H9 (cell line): ENCODE measurements at regions not wholly inside any gene's neighbourhood (a gene's known extent, or its start where the extent isn't known, plus 50 kb on each side); places are given as distances from the start of the nearest gene placed in this dataset.
"Not testable (repeated sequence)": the region's sequence is repeated elsewhere in the genome, so short reads cannot be mapped to it uniquely, and the experiment has no call there.

Source experiments
- DNase-seq: peaks from one replicate; pipeline ENCODE4 v3.0.0-alpha.2; 2017
- H2AFZ ChIP-seq: one replicate; pipeline ENCODE4 v1.6.1; 2013; ENCODE audit warnings: mild to moderate bottlenecking, low read length, control low read depth, moderate library complexity
- H2AK5ac ChIP-seq: 2 replicates; pipeline ENCODE4 v1.6.1; 2013; ENCODE audit warnings: low read length, control low read depth, mixed read lengths; ENCODE audit not compliant: insufficient read length
- H2BK120ac ChIP-seq: one replicate; pipeline ENCODE4 v1.6.1; 2013; ENCODE audit warnings: low read depth, mild to moderate bottlenecking, low read length, control low read depth, inconsistent platforms; ENCODE audit not compliant: poor library complexity, severe bottlenecking
- H2BK12ac ChIP-seq: 2 replicates; pipeline ENCODE4 v1.6.1; 2013; ENCODE audit warnings: low read length, control low read depth, mixed read lengths, low read depth; ENCODE audit not compliant: insufficient read length
- H2BK15ac ChIP-seq: 2 replicates; pipeline ENCODE4 v1.6.1; 2013; ENCODE audit warnings: low read depth, low read length, control low read depth
- H2BK20ac ChIP-seq: one replicate; pipeline ENCODE4 v1.6.1; 2013; ENCODE audit warnings: low read depth, mild to moderate bottlenecking, low read length, control low read depth, inconsistent platforms; ENCODE audit not compliant: poor library complexity, severe bottlenecking
- H2BK5ac ChIP-seq: 2 replicates; pipeline ENCODE4 v1.6.1; 2013; ENCODE audit warnings: low read length, control low read depth, mixed read lengths; ENCODE audit not compliant: insufficient read length
- H3K14ac ChIP-seq: 2 replicates; pipeline ENCODE4 v1.6.1; 2013; ENCODE audit warnings: low read length, control low read depth; ENCODE audit not compliant: insufficient read depth
- H3K18ac ChIP-seq: 2 replicates; pipeline ENCODE4 v1.6.1; 2013; ENCODE audit warnings: low read depth, mild to moderate bottlenecking, mixed read lengths, low read length, control low read depth; ENCODE audit not compliant: insufficient read length
- H3K23ac ChIP-seq: 2 replicates; pipeline ENCODE4 v1.6.1; 2013; ENCODE audit warnings: low read length, control low read depth, mixed read lengths, low read depth; ENCODE audit not compliant: insufficient read length
- H3K23me2 ChIP-seq: 2 replicates; pipeline ENCODE4 v1.6.1; 2013; ENCODE audit warnings: low read depth, mild to moderate bottlenecking, mixed read lengths, low read length, control low read depth; ENCODE audit not compliant: insufficient read length, poor library complexity, severe bottlenecking
- H3K27ac ChIP-seq: 2 replicates; pipeline ENCODE4 v1.5.1; 2013; ENCODE audit warnings: low read length, control low read depth, mixed read lengths, low read depth; ENCODE audit not compliant: insufficient read length
- H3K27me3 ChIP-seq: 2 replicates; pipeline ENCODE4 v1.6.1; 2013; ENCODE audit warnings: low read length, control low read depth, inconsistent platforms; ENCODE audit not compliant: insufficient read depth
- H3K4ac ChIP-seq: 2 replicates; pipeline ENCODE4 v1.6.1; 2013; ENCODE audit warnings: low read depth, mild to moderate bottlenecking, control low read depth, inconsistent platforms, low read length, moderate library complexity
- H3K4me1 ChIP-seq: 2 replicates; pipeline ENCODE4 v1.6.1; 2013; ENCODE audit warnings: low read length, control low read depth, inconsistent platforms; ENCODE audit not compliant: insufficient read depth
- H3K4me2 ChIP-seq: 2 replicates; pipeline ENCODE4 v1.6.1; 2013; ENCODE audit warnings: low read length, control low read depth, mixed read lengths; ENCODE audit not compliant: insufficient read length, insufficient read depth
- H3K56ac ChIP-seq: 2 replicates; pipeline ENCODE4 v1.6.1; 2013; ENCODE audit warnings: low read depth, mild to moderate bottlenecking, mixed read lengths, low read length, control low read depth; ENCODE audit not compliant: insufficient read length
- H3K79me1 ChIP-seq: 2 replicates; pipeline ENCODE4 v1.6.1; 2013; ENCODE audit warnings: low read depth, mild to moderate bottlenecking, moderate library complexity, low read length, control low read depth, inconsistent platforms; ENCODE audit not compliant: insufficient read depth, poor library complexity, severe bottlenecking
- H3K79me2 ChIP-seq: 2 replicates; pipeline ENCODE4 v1.6.1; 2013; ENCODE audit warnings: low read length, control low read depth, inconsistent platforms; ENCODE audit not compliant: insufficient read depth
- H3K9ac ChIP-seq: 2 replicates; pipeline ENCODE4 v1.6.1; 2013; ENCODE audit warnings: low read length, control low read depth, mixed read lengths; ENCODE audit not compliant: insufficient read length; ENCODE audit errors: extremely low read depth
- H3K9me3 ChIP-seq: one replicate; pipeline ENCODE4 v1.6.1; 2013; ENCODE audit warnings: low read depth, low read length, inconsistent platforms; ENCODE audit not compliant: control insufficient read depth
- H3T11ph ChIP-seq: one replicate; pipeline ENCODE4 v1.6.1; 2013; ENCODE audit warnings: mild to moderate bottlenecking, low read length, control low read depth, inconsistent platforms
- H4K20me1 ChIP-seq: one replicate; pipeline ENCODE4 v1.6.1; 2013; ENCODE audit not compliant: control insufficient read depth, insufficient read length, insufficient read depth
- H4K5ac ChIP-seq: 2 replicates; pipeline ENCODE4 v1.6.1; 2013; ENCODE audit warnings: low read depth, mild to moderate bottlenecking, mixed read lengths, low read length, control low read depth; ENCODE audit not compliant: insufficient read length
- H4K8ac ChIP-seq: replicated peaks from 2 replicates; pipeline ENCODE4 v1.6.1; 2013; ENCODE audit warnings: low read length, control low read depth, mixed read lengths, low read depth; ENCODE audit not compliant: insufficient read length
- H4K91ac ChIP-seq: 2 replicates; pipeline ENCODE4 v1.6.1; 2013; ENCODE audit warnings: low read depth, mild to moderate bottlenecking, moderate library complexity, mixed read lengths, low read length, control low read depth; ENCODE audit not compliant: insufficient read length
- H3K27ac Mint-ChIP-seq, 3 experiments: 2 replicates in 2 of 3; 3 replicates in 1 of 3; pipeline ENCODE4 v1.8.0; 2020 to 2021; ENCODE audit warnings: mixed read lengths in 3 of 3, mild to moderate bottlenecking in 1 of 3, moderate library complexity in 1 of 3
- H3K27me3 Mint-ChIP-seq: 2 replicates; pipeline ENCODE4 v1.8.0; 2021; ENCODE audit warnings: low read depth, mild to moderate bottlenecking, moderate library complexity, mixed read lengths
- H3K36me3 Mint-ChIP-seq, 3 experiments: 2 replicates in 2 of 3; 3 replicates in 1 of 3; pipeline ENCODE4 v1.8.0; 2020 to 2021; ENCODE audit warnings: low read depth in 3 of 3, mixed read lengths in 3 of 3; ENCODE audit not compliant: insufficient read depth in 1 of 3
- H3K4me1 Mint-ChIP-seq, 2 experiments: 2 replicates each; pipeline ENCODE4 v1.8.0; 2020; ENCODE audit warnings: mixed read lengths in 2 of 2
- H3K4me3 Mint-ChIP-seq, 2 experiments: 2 replicates in 1 of 2; 3 replicates in 1 of 2; pipeline ENCODE4 v1.8.0; 2020 to 2021; ENCODE audit warnings: mild to moderate bottlenecking in 2 of 2, mixed read lengths in 2 of 2, moderate library complexity in 1 of 2
- H3K9me3 Mint-ChIP-seq, 2 experiments: 2 replicates in 1 of 2; 3 replicates in 1 of 2; pipeline ENCODE4 v1.8.0; 2020; ENCODE audit warnings: mild to moderate bottlenecking in 2 of 2, mixed read lengths in 2 of 2, moderate library complexity in 1 of 2
- WGBS: extraction: QIAGEN DNeasy Blood & Tissue Kit; methylation state at CpG from one replicate; pipeline ENCODE4 v1.1.7; 2013; ENCODE audit warnings: missing lambda C conversion rate, low lambda C conversion rate, mixed read lengths; ENCODE audit not compliant: insufficient read length; ENCODE audit errors: extremely low coverage; 5-methylcytosine and 5-hydroxymethylcytosine counted together

GRCh38 chr9:39811615-39812014 is 456.1 kb downstream of the SPATA31A1 start:
- not testable (repeated sequence) for H2AFZ ChIP-seq, H2BK120ac ChIP-seq, H3K9ac ChIP-seq, H3K23me2 ChIP-seq, H4K5ac ChIP-seq, H3K27me3 ChIP-seq, H3K56ac ChIP-seq, H3K79me2 ChIP-seq, H3K27me3 Mint-ChIP-seq, H4K8ac ChIP-seq, H3K9me3 ChIP-seq, H2BK12ac ChIP-seq, H4K91ac ChIP-seq, H3K36me3 Mint-ChIP-seq, H3K18ac ChIP-seq, DNase-seq, H3K9me3 Mint-ChIP-seq, H3K79me1 ChIP-seq, H3K4me1 Mint-ChIP-seq, H2AK5ac ChIP-seq, H2BK5ac ChIP-seq, H3K4me1 ChIP-seq, H3K4me2 ChIP-seq, H3K27ac ChIP-seq, H3K4ac ChIP-seq, H3K4me3 Mint-ChIP-seq, H4K20me1 ChIP-seq, H3K23ac ChIP-seq, H2BK15ac ChIP-seq, H3K27ac Mint-ChIP-seq, H3K14ac ChIP-seq, H3T11ph ChIP-seq, H2BK20ac ChIP-seq
- no CpG with 5 or more reads among the region's 3 CpGs for WGBS
